Natural killer cell (primary cell): ENCODE measurements at regions not wholly inside any gene's neighbourhood (a gene's known extent, or its start where the extent isn't known, plus 50 kb on each side); places are given as distances from the start of the nearest gene placed in this dataset.
A peak's percentile ranks its signal among the peaks of the same experiment; 100 is the strongest.

ENCODE experiments used
- ATAC-seq, 3 donors: fragments of 150-1000 bp in 2 of 3; fragments of 200-7000 bp in 1 of 3; cut with Tn5 transposase; 1 replicate in 1 of 3; 2 replicates in 2 of 3; pipeline ENCODE4 v1.10.0; 2021; ENCODE audit warnings: mild to moderate bottlenecking in 2 of 3, moderate library complexity in 2 of 3
- DNase-seq, 2 donors: peaks; one replicate each; pipeline versions ENCODE4 v3.0.0 to v3.0.0-alpha.2; 2013 to 2021; ENCODE audit warnings: mixed read lengths in 1 of 2
- H3K27ac ChIP-seq: one replicate; pipeline ENCODE4 v1.5.1; 2013; ENCODE audit warnings: mild to moderate bottlenecking, low read length
- H3K27me3 ChIP-seq: one replicate; pipeline ENCODE4 v1.6.1; 2013; ENCODE audit warnings: low read length; ENCODE audit not compliant: control insufficient read depth, insufficient read depth
- H3K36me3 ChIP-seq: one replicate; pipeline ENCODE4 v1.6.1; 2013; ENCODE audit warnings: low read length; ENCODE audit not compliant: control insufficient read depth, insufficient read depth
- H3K4me1 ChIP-seq: one replicate; pipeline ENCODE4 v1.6.1; 2013; ENCODE audit warnings: low read length; ENCODE audit not compliant: control insufficient read depth, insufficient read depth
- H3K4me3 ChIP-seq: one replicate; pipeline ENCODE4 v1.5.1; 2013; ENCODE audit warnings: low read length
- H3K9me3 ChIP-seq: one replicate; pipeline ENCODE4 v1.6.1; 2013; ENCODE audit warnings: low read length; ENCODE audit not compliant: control insufficient read depth, insufficient read depth
- H3K27ac Mint-ChIP-seq, 2 donors: one replicate each; pipeline ENCODE4 v1.8.0; 2022; ENCODE audit warnings: mild to moderate bottlenecking in 2 of 2, mixed read lengths in 2 of 2, moderate library complexity in 1 of 2
- H3K27me3 Mint-ChIP-seq, 2 donors: one replicate each; pipeline ENCODE4 v1.8.0; 2022; ENCODE audit warnings: low read depth in 2 of 2, mixed read lengths in 2 of 2
- H3K36me3 Mint-ChIP-seq: one replicate; pipeline ENCODE4 v1.8.0; 2022; ENCODE audit warnings: mixed read lengths
- H3K4me1 Mint-ChIP-seq, 2 donors: one replicate each; pipeline ENCODE4 v1.8.0; 2022; ENCODE audit warnings: mixed read lengths in 2 of 2
- H3K4me3 Mint-ChIP-seq: one replicate; pipeline ENCODE4 v1.8.0; 2022; ENCODE audit warnings: mild to moderate bottlenecking, moderate library complexity, mixed read lengths
- H3K9me3 Mint-ChIP-seq, 2 donors: one replicate each; pipeline ENCODE4 v1.8.0; 2022; ENCODE audit warnings: mixed read lengths in 2 of 2
- CTCF ChIP-seq: fragments of 200-600 bp; IDR thresholded peaks from one replicate; pipeline ENCODE4 v1.8.0; 2022; ENCODE audit warnings: antibody characterized with exemption
- WGBS: methylation state at CpG from one replicate; pipeline ENCODE4 v1.1.7; 2013; ENCODE audit warnings: missing lambda C conversion rate; ENCODE audit not compliant: insufficient coverage; 5-methylcytosine and 5-hydroxymethylcytosine counted together
- intact Hi-C: fragments of 100-400 bp; cut with micrococcal nuclease; formaldehyde crosslinking; loops from one replicate; pipeline ENCODE4 v1.14.2; 2022

- WGBS = 79% methylated on average over 4 of the region's 5 CpGs
- Histone ChIP-seq H3K4me1 (no peaks in the 10 kb centered on the region), H3K9me3 (no peaks in the 10 kb centered on the region), H3K27me3 (no peaks in the 10 kb centered on the region), H3K27ac (no peak overlapping the region), H3K36me3 (no peaks in the 10 kb centered on the region), H3K4me3 (no peak overlapping the region)
- DNase-seq (no peak), ATAC-seq (no peak)
- Mint-ChIP-seq H3K4me1 (no peaks in the 10 kb centered on the region), H3K27me3 (no peaks in the 10 kb centered on the region), H3K27ac (no peak overlapping the region), H3K36me3 (no peaks in the 10 kb centered on the region), H3K4me3 (no peak overlapping the region), H3K9me3 (no peaks in the 10 kb centered on the region)
- no peak for TF ChIP-seq CTCF
- intact Hi-C loops = no loop called here
Measured at GRCh38 chrX:102832661-102833060, 104.4 kb upstream of the RAB40AL start.

GRCh38 chrX:102833136-102833535 is 103.9 kb upstream of the RAB40AL start:
- H3K4me1 Mint-ChIP-seq = no peaks in the 10 kb centered on the region
- ATAC-seq (no peak), DNase-seq (no peak)
- H3K27me3 Mint-ChIP-seq = no peaks in the 10 kb centered on the region
- Histone ChIP-seq H3K4me3 (no peak overlapping the region), H3K4me1 (no peaks in the 10 kb centered on the region), H3K36me3 (no peaks in the 10 kb centered on the region), H3K27ac (no peak overlapping the region), H3K9me3 (no peaks in the 10 kb centered on the region), H3K27me3 (no peaks in the 10 kb centered on the region)
- 80% methylated on average over 1 of the region's 3 CpGs for WGBS
- no peaks in the 10 kb centered on the region for H3K9me3 Mint-ChIP-seq
- H3K27ac Mint-ChIP-seq = no peak overlapping the region
- H3K4me3 Mint-ChIP-seq = no peak overlapping the region
- no peaks in the 10 kb centered on the region for H3K36me3 Mint-ChIP-seq
- no peak for TF ChIP-seq CTCF
- intact Hi-C loops = no loop called here

GRCh38 chrX:102835504-102836146 is 101.4 kb upstream of the RAB40AL start:
- TF ChIP-seq CTCF = no peak
- peak in 1 of 3 donors; percentile 48 for ATAC-seq
- 96% methylated on average over 5 of the region's 5 CpGs for WGBS
- intact Hi-C loops = no loop called here
- no peak overlapping the region for H3K4me3 ChIP-seq
- DNase-seq = peak in 1 of 2 donors; percentile 26
- no peaks in the 10 kb centered on the region for H3K36me3 ChIP-seq
- no peaks in the 10 kb centered on the region for H3K9me3 ChIP-seq
- H3K27me3 ChIP-seq = no peaks in the 10 kb centered on the region
- Mint-ChIP-seq H3K9me3 (no peaks in the 10 kb centered on the region), H3K4me1 (no peaks in the 10 kb centered on the region), H3K36me3 (no peaks in the 10 kb centered on the region), H3K4me3 (no peak overlapping the region), H3K27ac (no peak overlapping the region), H3K27me3 (no peaks in the 10 kb centered on the region)
- H3K27ac ChIP-seq = no peak overlapping the region
- H3K4me1 ChIP-seq = no peaks in the 10 kb centered on the region

GRCh38 chrX:102837847-102838246 is 99.2 kb upstream of the RAB40AL start:
- Mint-ChIP-seq H3K4me3 (no peak overlapping the region), H3K36me3 (no peaks in the 10 kb centered on the region), H3K4me1 (no peaks in the 10 kb centered on the region), H3K27me3 (no peaks in the 10 kb centered on the region), H3K27ac (no peak overlapping the region), H3K9me3 (no peaks in the 10 kb centered on the region)
- Histone ChIP-seq H3K4me3 (no peak overlapping the region), H3K27me3 (no peaks in the 10 kb centered on the region), H3K27ac (no peak overlapping the region), H3K9me3 (no peaks in the 10 kb centered on the region), H3K36me3 (no peaks in the 10 kb centered on the region), H3K4me1 (no peaks in the 10 kb centered on the region)
- intact Hi-C loops = no loop called here
- DNase-seq (no peak), ATAC-seq (no peak)
- no CpG with 5 or more reads among the region's 1 CpG for WGBS
- no peak for TF ChIP-seq CTCF
